DND-41 (cell line): ENCODE measurements at regions not wholly inside any gene's neighbourhood (a gene's known extent, or its start where the extent isn't known, plus 50 kb on each side); places are given as distances from the start of the nearest gene placed in this dataset.

ENCODE experiments used
- ATAC-seq: fragments of 200-7000 bp; cut with Tn5 transposase; 3 replicates; pipeline ENCODE4 v1.9.1; 2021; ENCODE audit warnings: low read depth; ENCODE audit not compliant: insufficient read depth
- DNase-seq: peaks from one replicate; pipeline ENCODE4 v3.0.0-alpha.2; 2020
- H2AFZ ChIP-seq: 2 replicates; pipeline ENCODE4 v1.6.0; 2012; ENCODE audit warnings: low read depth, low read length
- H3K27ac ChIP-seq: 2 replicates; pipeline ENCODE4 v1.5.1; 2012; ENCODE audit warnings: low read length, inconsistent platforms
- H3K27me3 ChIP-seq: fragments of 200-600 bp; sonication (generic); 2 replicates; pipeline ENCODE4 v1.6.0; 2012; ENCODE audit warnings: low read length, mild to moderate bottlenecking, inconsistent platforms; ENCODE audit not compliant: insufficient read depth, poor library complexity
- H3K36me3 ChIP-seq: 2 replicates; pipeline ENCODE4 v1.5.1; 2012; ENCODE audit warnings: low read length, inconsistent platforms; ENCODE audit not compliant: insufficient read depth
- H3K4me1 ChIP-seq: 2 replicates; pipeline ENCODE4 v1.5.1; 2012; ENCODE audit warnings: mild to moderate bottlenecking, low read length; ENCODE audit not compliant: insufficient read depth
- H3K4me2 ChIP-seq: 2 replicates; pipeline ENCODE4 v1.6.0; 2012; ENCODE audit warnings: mild to moderate bottlenecking, moderate library complexity, low read length, inconsistent platforms; ENCODE audit not compliant: insufficient read depth
- H3K4me3 ChIP-seq, 2 experiments: fragments of 200-600 bp in 1 of 2; shearing (Covaris generic) in 1 of 2; 2 replicates each; pipeline ENCODE4 v1.5.1; 2012 to 2016; ENCODE audit warnings: inconsistent platforms in 2 of 2, low read length in 2 of 2, mild to moderate bottlenecking in 2 of 2, low read depth in 1 of 2, moderate library complexity in 1 of 2
- H3K79me2 ChIP-seq: 2 replicates; pipeline ENCODE4 v1.6.0; 2012; ENCODE audit warnings: low read length, inconsistent platforms; ENCODE audit not compliant: insufficient read depth
- H3K9ac ChIP-seq: 2 replicates; pipeline ENCODE4 v1.6.0; 2012; ENCODE audit warnings: low read depth, mild to moderate bottlenecking, inconsistent platforms, low read length, moderate library complexity
- H3K9me3 ChIP-seq: 2 replicates; pipeline ENCODE4 v1.5.1; 2012; ENCODE audit warnings: low read length, moderate library complexity, mild to moderate bottlenecking, inconsistent platforms; ENCODE audit not compliant: insufficient read depth, severe bottlenecking
- H4K20me1 ChIP-seq: 2 replicates; pipeline ENCODE4 v1.6.0; 2012; ENCODE audit warnings: low read length; ENCODE audit not compliant: insufficient read depth
- CTCF ChIP-seq: IDR thresholded peaks from 2 replicates; pipeline ENCODE4 v1.5.1; 2012; ENCODE audit warnings: borderline replicate concordance, low read length, moderate library complexity, mild to moderate bottlenecking; ENCODE audit not compliant: poor library complexity, severe bottlenecking; ENCODE audit errors: extremely low read depth
- EZH2 ChIP-seq: IDR thresholded peaks from 3 replicates; pipeline ENCODE4 v1.6.1; 2012; ENCODE audit warnings: borderline replicate concordance, low read depth, mild to moderate bottlenecking, moderate library complexity, low read length, inconsistent platforms; ENCODE audit not compliant: severe bottlenecking

GRCh38 chrX:5397409-5397808 is 831.3 kb downstream of the NLGN4X start:
- TF ChIP-seq CTCF (no peak), EZH2 (no peak)
- Histone ChIP-seq H3K36me3 (no peaks in the 10 kb centered on the region), H3K4me2 (no peak overlapping the region), H3K27ac (no peak overlapping the region), H3K9ac (no peak overlapping the region), H3K4me1 (no peaks in the 10 kb centered on the region), H2AFZ (no peak overlapping the region), H3K4me3 (no peak overlapping the region), H4K20me1 (no peaks in the 10 kb centered on the region), H3K27me3 (no peaks in the 10 kb centered on the region), H3K9me3 (no peaks in the 10 kb centered on the region), H3K79me2 (no peaks in the 10 kb centered on the region)
- no peak for DNase-seq
- no peak for ATAC-seq

GRCh38 chrX:5390376-5390775 is 838.3 kb downstream of the NLGN4X start:
- Histone ChIP-seq H3K4me2 (no peak overlapping the region), H3K79me2 (no peaks in the 10 kb centered on the region), H3K4me1 (no peaks in the 10 kb centered on the region), H3K4me3 (no peak overlapping the region), H2AFZ (no peak overlapping the region), H3K27ac (no peak overlapping the region), H3K36me3 (no peaks in the 10 kb centered on the region), H3K9ac (no peak overlapping the region), H3K9me3 (no peaks in the 10 kb centered on the region), H4K20me1 (no peaks in the 10 kb centered on the region), H3K27me3 (no peaks in the 10 kb centered on the region)
- TF ChIP-seq EZH2 (no peak), CTCF (no peak)
- no peak for DNase-seq
- ATAC-seq, result no peak

- TF ChIP-seq EZH2 (no peak), CTCF (no peak)
- ATAC-seq, result no peak
These were observed 840.6 kb downstream of the NLGN4X start for GRCh38 chrX:5388087-5388486.

GRCh38 chrX:5380426-5380825 is 848.2 kb downstream of the NLGN4X start:
- H3K27ac ChIP-seq, result no peak overlapping the region
- no peak for TF ChIP-seq EZH2
- TF ChIP-seq CTCF, result no peak
- no peaks in the 10 kb centered on the region for H3K36me3 ChIP-seq
- no peaks in the 10 kb centered on the region for H4K20me1 ChIP-seq
- H3K9me3 ChIP-seq, result no peaks in the 10 kb centered on the region
- no peak overlapping the region for H3K4me3 ChIP-seq
- no peak overlapping the region for H2AFZ ChIP-seq
- no peaks in the 10 kb centered on the region for H3K79me2 ChIP-seq
- no peak for DNase-seq
- ATAC-seq, result no peak
- no peaks in the 10 kb centered on the region for H3K27me3 ChIP-seq
- no peak overlapping the region for H3K4me2 ChIP-seq
- H3K9ac ChIP-seq, result no peak overlapping the region
- no peaks in the 10 kb centered on the region for H3K4me1 ChIP-seq

More at GRCh38 chrX:5388087-5388486, 840.6 kb downstream of the NLGN4X start:
- Histone ChIP-seq H2AFZ (no peak overlapping the region), H3K36me3 (no peaks in the 10 kb centered on the region), H3K4me3 (no peak overlapping the region), H3K27me3 (no peaks in the 10 kb centered on the region), H3K9me3 (no peaks in the 10 kb centered on the region), H3K79me2 (no peaks in the 10 kb centered on the region), H3K9ac (no peak overlapping the region), H3K4me2 (no peak overlapping the region), H3K4me1 (no peaks in the 10 kb centered on the region), H4K20me1 (no peaks in the 10 kb centered on the region), H3K27ac (no peak overlapping the region)
- DNase-seq, result no peak
